Hepatocyte (in vitro differentiated cells): ENCODE measurements at regions not wholly inside any gene's neighbourhood (a gene's known extent, or its start where the extent isn't known, plus 50 kb on each side); places are given as distances from the start of the nearest gene placed in this dataset.

Experiments
- EZH2 ChIP-seq: fragments of 200-600 bp; sonication (generic); IDR thresholded peaks from 2 replicates; pipeline ENCODE4 v1.6.1; 2016; ENCODE audit warnings: antibody characterized with exemption, mild to moderate bottlenecking, borderline replicate concordance
- EZH2phosphoT487 ChIP-seq: fragments of 200-600 bp; sonication (generic); IDR thresholded peaks from one replicate; pipeline ENCODE4 v1.6.1; 2018; ENCODE audit warnings: antibody characterized with exemption, mild to moderate bottlenecking, low read depth, moderate library complexity; ENCODE audit not compliant: unreplicated experiment, severe bottlenecking
- TF ChIP-seq, protein P1 (sequence below): fragments of 200-600 bp; sonication (generic); IDR thresholded peaks from 2 replicates; pipeline ENCODE4 v1.5.1; 2016; ENCODE audit warnings: antibody characterized with exemption, mild to moderate bottlenecking; ENCODE audit not compliant: poor library complexity

DNA sequence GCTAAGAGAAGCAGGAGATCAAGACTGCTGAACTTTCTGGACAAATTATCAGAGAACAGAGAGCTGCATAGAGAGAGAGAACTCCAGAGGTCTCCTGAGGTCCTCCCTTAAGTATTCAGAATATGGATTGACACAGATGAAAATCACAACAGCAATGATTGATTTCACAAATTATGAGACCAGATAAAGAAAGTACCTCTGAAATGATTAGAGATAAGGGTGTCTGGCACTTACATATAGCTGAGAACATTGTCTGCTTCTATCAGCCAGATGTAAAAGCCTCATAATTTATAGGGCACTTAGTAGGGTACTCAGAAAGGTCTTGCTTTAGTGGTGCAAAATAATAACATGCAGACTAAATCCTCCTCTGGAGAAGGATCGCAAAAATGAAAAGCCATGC is 1301.8 kb downstream of the BRINP3 start:
- TF ChIP-seq, protein P1, sequence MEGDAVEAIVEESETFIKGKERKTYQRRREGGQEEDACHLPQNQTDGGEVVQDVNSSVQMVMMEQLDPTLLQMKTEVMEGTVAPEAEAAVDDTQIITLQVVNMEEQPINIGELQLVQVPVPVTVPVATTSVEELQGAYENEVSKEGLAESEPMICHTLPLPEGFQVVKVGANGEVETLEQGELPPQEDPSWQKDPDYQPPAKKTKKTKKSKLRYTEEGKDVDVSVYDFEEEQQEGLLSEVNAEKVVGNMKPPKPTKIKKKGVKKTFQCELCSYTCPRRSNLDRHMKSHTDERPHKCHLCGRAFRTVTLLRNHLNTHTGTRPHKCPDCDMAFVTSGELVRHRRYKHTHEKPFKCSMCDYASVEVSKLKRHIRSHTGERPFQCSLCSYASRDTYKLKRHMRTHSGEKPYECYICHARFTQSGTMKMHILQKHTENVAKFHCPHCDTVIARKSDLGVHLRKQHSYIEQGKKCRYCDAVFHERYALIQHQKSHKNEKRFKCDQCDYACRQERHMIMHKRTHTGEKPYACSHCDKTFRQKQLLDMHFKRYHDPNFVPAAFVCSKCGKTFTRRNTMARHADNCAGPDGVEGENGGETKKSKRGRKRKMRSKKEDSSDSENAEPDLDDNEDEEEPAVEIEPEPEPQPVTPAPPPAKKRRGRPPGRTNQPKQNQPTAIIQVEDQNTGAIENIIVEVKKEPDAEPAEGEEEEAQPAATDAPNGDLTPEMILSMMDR: no peak
- TF ChIP-seq EZH2 (no peak), EZH2phosphoT487 (no peak)
